ENCODE measurements at regions not wholly inside any gene's neighbourhood (a gene's known extent, or its start where the extent isn't known, plus 50 kb on each side); places are given as distances from the start of the nearest gene placed in this dataset.

DNA sequence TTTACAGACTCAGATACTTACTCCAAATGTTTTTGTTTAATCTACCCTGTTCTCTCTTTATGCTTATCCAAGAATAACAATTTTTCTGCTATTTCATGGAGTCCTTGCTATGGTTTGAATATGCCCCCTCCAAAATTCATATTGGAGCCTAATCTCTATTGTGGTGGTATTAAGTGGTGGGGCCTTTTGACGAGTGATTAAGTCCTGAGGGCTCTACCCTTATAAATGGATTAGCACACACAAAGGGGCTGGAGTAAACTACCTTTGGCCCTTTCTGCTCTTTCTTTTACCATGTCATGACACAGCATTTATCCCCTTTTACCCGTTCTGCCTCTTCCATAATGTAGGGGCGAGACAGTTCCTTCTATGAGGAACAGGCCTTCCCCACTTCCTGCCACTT lies 285.5 kb downstream of the GASK1B start:
- TF ChIP-seq TAF1 (IDR thresholded peaks at IDR 0.05; ENCODE audit: low read depth) (no peak), USF1 (IDR thresholded peaks at IDR 0.05) (no peak), YY1 (IDR thresholded peaks at IDR 0.05; ENCODE audit: low read depth) (no peak), FOXM1 (IDR thresholded peaks at IDR 0.05; ENCODE audit: borderline replicate concordance, low read depth) (no peak), EGR1 (IDR thresholded peaks at IDR 0.05) (no peak), CREB1 (IDR thresholded peaks at IDR 0.05; ENCODE audit: low read depth) (no peak), EP300 (IDR thresholded peaks at IDR 0.05; ENCODE audit: borderline replicate concordance) (no peak), TCF12 (IDR thresholded peaks at IDR 0.05; ENCODE audit: low read depth) (no peak), NFIC (IDR thresholded peaks at IDR 0.05) (no peak), CEBPB (IDR thresholded peaks at IDR 0.05) (no peak), RAD21 (IDR thresholded peaks at IDR 0.05; ENCODE audit: low read depth) (no peak)
- TF ChIP-seq, protein P1, sequence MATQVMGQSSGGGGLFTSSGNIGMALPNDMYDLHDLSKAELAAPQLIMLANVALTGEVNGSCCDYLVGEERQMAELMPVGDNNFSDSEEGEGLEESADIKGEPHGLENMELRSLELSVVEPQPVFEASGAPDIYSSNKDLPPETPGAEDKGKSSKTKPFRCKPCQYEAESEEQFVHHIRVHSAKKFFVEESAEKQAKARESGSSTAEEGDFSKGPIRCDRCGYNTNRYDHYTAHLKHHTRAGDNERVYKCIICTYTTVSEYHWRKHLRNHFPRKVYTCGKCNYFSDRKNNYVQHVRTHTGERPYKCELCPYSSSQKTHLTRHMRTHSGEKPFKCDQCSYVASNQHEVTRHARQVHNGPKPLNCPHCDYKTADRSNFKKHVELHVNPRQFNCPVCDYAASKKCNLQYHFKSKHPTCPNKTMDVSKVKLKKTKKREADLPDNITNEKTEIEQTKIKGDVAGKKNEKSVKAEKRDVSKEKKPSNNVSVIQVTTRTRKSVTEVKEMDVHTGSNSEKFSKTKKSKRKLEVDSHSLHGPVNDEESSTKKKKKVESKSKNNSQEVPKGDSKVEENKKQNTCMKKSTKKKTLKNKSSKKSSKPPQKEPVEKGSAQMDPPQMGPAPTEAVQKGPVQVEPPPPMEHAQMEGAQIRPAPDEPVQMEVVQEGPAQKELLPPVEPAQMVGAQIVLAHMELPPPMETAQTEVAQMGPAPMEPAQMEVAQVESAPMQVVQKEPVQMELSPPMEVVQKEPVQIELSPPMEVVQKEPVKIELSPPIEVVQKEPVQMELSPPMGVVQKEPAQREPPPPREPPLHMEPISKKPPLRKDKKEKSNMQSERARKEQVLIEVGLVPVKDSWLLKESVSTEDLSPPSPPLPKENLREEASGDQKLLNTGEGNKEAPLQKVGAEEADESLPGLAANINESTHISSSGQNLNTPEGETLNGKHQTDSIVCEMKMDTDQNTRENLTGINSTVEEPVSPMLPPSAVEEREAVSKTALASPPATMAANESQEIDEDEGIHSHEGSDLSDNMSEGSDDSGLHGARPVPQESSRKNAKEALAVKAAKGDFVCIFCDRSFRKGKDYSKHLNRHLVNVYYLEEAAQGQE (IDR thresholded peaks at IDR 0.05; ENCODE audit: low read depth) = no peak

Measured in Ishikawa (cell line).